ENCODE measurements at regions not wholly inside any gene's neighbourhood (a gene's known extent, or its start where the extent isn't known, plus 50 kb on each side); places are given as distances from the start of the nearest gene placed in this dataset.
"Not testable (repeated sequence)": the region's sequence is repeated elsewhere in the genome, so short reads cannot be mapped to it uniquely, and the experiment has no call there.

GRCh38 chr1:185540295-185540694 is 193.9 kb upstream of the HMCN1 start:
- no peak for DNase-seq
- intact Hi-C loops (cut with micrococcal nuclease; ENCODE audit: unreplicated experiment) = no loop called here
- Mint-ChIP-seq H3K36me3 (ENCODE audit: insufficient read depth, unreplicated experiment) (no peaks in the 10 kb centered on the region), H3K27ac (ENCODE audit: unreplicated experiment) (no peak overlapping the region), H3K9me3 (ENCODE audit: low read depth, unreplicated experiment) (peaks cover 4% of the 10 kb centered on the region), H3K4me1 (ENCODE audit: low read depth, unreplicated experiment) (peaks cover 19% of the 10 kb centered on the region), H3K4me3 (ENCODE audit: low read depth, unreplicated experiment) (no peak overlapping the region), H3K27me3 (ENCODE audit: unreplicated experiment) (no peaks in the 10 kb centered on the region)
- BruUV-seq (replicated peaks) = no TSS peak
- CTCF ChIA-PET = no interaction called here
- TF ChIP-seq CTCF (IDR thresholded peaks at IDR 0.05; ENCODE audit: unreplicated experiment) = no peak

GRCh38 chr1:185539277-185539943 is 194.8 kb upstream of the HMCN1 start:
- CTCF ChIA-PET = no interaction called here

GRCh38 chr1:185538309-185538898 is 195.8 kb upstream of the HMCN1 start:
- DNase-seq; intact Hi-C loops (cut with micrococcal nuclease; ENCODE audit: unreplicated experiment); H3K27me3 Mint-ChIP-seq (ENCODE audit: unreplicated experiment); H3K27ac Mint-ChIP-seq (ENCODE audit: unreplicated experiment); H3K4me3 Mint-ChIP-seq (ENCODE audit: low read depth, unreplicated experiment); H3K9me3 Mint-ChIP-seq (ENCODE audit: low read depth, unreplicated experiment); CTCF ChIA-PET; BruUV-seq (replicated peaks); H3K36me3 Mint-ChIP-seq (ENCODE audit: insufficient read depth, unreplicated experiment): not testable (repeated sequence)
- H3K4me1 Mint-ChIP-seq (ENCODE audit: low read depth, unreplicated experiment) = peaks cover 19% of the 10 kb centered on the region

More at GRCh38 chr1:185539277-185539943, 194.8 kb upstream of the HMCN1 start:
- Mint-ChIP-seq H3K4me1 (ENCODE audit: low read depth, unreplicated experiment) (peaks cover 19% of the 10 kb centered on the region), H3K4me3 (ENCODE audit: low read depth, unreplicated experiment) (no peak overlapping the region), H3K27ac (ENCODE audit: unreplicated experiment) (no peak overlapping the region), H3K36me3 (ENCODE audit: insufficient read depth, unreplicated experiment) (no peaks in the 10 kb centered on the region), H3K27me3 (ENCODE audit: unreplicated experiment) (no peaks in the 10 kb centered on the region), H3K9me3 (ENCODE audit: low read depth, unreplicated experiment) (peaks cover 4% of the 10 kb centered on the region)
- intact Hi-C loops (cut with micrococcal nuclease; ENCODE audit: unreplicated experiment) = no loop called here
- TF ChIP-seq CTCF (IDR thresholded peaks at IDR 0.05; ENCODE audit: unreplicated experiment) = no peak
- no peak for DNase-seq
- no TSS peak for BruUV-seq (replicated peaks)

DNA sequence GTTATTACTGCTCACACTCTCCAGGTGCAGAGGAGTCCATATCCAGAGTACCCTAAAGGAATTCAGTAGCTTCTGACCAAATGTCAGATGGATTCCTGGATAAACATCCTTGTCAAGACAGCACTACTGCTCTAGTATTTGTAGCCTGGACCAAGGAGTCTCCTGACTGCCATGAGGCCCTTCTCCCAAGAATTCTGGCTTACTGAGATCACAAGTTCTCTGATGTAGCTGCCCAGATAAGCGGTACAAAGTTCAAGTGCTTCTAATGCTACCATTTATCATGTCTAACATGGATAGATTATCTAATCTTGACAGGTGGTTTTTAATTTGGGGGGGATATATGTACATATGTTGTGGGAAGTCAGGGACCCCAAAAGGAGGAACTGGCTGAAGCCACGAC is 196.6 kb upstream of the HMCN1 start:
- no peak for DNase-seq
- Mint-ChIP-seq H3K4me3 (ENCODE audit: low read depth, unreplicated experiment) (no peak overlapping the region), H3K9me3 (ENCODE audit: low read depth, unreplicated experiment) (peaks cover 4% of the 10 kb centered on the region), H3K36me3 (ENCODE audit: insufficient read depth, unreplicated experiment) (no peaks in the 10 kb centered on the region), H3K4me1 (ENCODE audit: low read depth, unreplicated experiment) (peaks cover 14% of the 10 kb centered on the region), H3K27me3 (ENCODE audit: unreplicated experiment) (no peaks in the 10 kb centered on the region), H3K27ac (ENCODE audit: unreplicated experiment) (no peak overlapping the region)
- TF ChIP-seq CTCF (IDR thresholded peaks at IDR 0.05; ENCODE audit: unreplicated experiment) = no peak
- intact Hi-C loops (cut with micrococcal nuclease; ENCODE audit: unreplicated experiment) = no loop called here
- CTCF ChIA-PET = no interaction called here
- no TSS peak for BruUV-seq (replicated peaks)
